ENCODE measurements at regions not wholly inside any gene's neighbourhood (a gene's known extent, or its start where the extent isn't known, plus 50 kb on each side); places are given as distances from the start of the nearest gene placed in this dataset.

DNA sequence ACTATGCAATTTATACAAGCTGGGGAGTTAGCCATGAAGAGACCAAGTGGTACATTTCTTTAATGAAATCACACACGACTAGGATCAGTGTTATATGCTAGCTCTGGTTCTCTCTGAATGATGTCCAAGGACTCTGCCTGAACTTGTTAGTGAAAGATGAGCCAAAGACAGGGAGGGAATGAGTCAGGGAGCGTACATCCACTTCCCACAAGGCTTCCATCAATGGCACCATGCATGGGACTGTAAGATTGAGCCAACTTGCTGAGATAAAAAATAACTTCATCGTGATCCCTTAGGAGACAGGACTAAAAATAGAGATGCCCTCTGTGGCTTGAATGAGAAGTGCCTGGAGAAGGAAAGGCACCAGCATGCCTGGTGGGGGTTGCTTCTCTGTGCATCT lies 629.7 kb downstream of the ACTR3B start:
- TF ChIP-seq CTCF (IDR thresholded peaks at IDR 0.05; ENCODE audit: low read depth, low read length): no peak
- TF ChIP-seq EZH2phosphoT487 (IDR thresholded peaks at IDR 0.05; ENCODE audit: low read depth): no peak
